ENCODE measurements at regions not wholly inside any gene's neighbourhood (a gene's known extent, or its start where the extent isn't known, plus 50 kb on each side); places are given as distances from the start of the nearest gene placed in this dataset.

- TF ChIP-seq ZNF274 (IDR thresholded peaks at IDR 0.05; ENCODE audit: low read depth, low read length) (no peak), SUZ12 (IDR thresholded peaks at IDR 0.05; ENCODE audit: extremely low read depth, insufficient read depth, insufficient read length) (no peak)
These were observed 585.1 kb downstream of the DNAJB9 start for GRCh38 chr7:109154748-109155147.
